ENCODE measurements at regions not wholly inside any gene's neighbourhood (a gene's known extent, or its start where the extent isn't known, plus 50 kb on each side); places are given as distances from the start of the nearest gene placed in this dataset.

DNA sequence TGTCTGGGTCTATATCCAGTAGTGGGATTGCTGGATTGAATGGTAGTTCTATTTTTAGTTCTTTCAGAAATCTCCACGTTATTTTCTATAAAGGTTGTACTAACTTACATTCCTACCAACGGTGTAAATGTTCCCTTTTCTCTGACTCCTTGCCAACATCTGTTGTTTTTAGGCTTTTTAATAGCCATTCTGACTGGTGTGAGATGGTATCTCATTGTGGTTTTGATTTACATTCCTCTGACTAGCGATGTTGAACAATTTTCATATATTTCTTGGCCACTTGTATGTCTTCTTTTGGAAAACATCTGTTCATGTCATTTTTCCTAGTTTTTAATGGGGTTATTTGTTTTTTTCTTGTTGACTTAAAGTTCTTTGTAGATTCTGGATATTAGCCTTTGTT lies 99.3 kb downstream of the BMP2 start:
- TF ChIP-seq, protein P1, sequence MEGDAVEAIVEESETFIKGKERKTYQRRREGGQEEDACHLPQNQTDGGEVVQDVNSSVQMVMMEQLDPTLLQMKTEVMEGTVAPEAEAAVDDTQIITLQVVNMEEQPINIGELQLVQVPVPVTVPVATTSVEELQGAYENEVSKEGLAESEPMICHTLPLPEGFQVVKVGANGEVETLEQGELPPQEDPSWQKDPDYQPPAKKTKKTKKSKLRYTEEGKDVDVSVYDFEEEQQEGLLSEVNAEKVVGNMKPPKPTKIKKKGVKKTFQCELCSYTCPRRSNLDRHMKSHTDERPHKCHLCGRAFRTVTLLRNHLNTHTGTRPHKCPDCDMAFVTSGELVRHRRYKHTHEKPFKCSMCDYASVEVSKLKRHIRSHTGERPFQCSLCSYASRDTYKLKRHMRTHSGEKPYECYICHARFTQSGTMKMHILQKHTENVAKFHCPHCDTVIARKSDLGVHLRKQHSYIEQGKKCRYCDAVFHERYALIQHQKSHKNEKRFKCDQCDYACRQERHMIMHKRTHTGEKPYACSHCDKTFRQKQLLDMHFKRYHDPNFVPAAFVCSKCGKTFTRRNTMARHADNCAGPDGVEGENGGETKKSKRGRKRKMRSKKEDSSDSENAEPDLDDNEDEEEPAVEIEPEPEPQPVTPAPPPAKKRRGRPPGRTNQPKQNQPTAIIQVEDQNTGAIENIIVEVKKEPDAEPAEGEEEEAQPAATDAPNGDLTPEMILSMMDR (IDR thresholded peaks at IDR 0.05), result no peak
- TF ChIP-seq EP300 (IDR thresholded peaks at IDR 0.05), result no peak
- TF ChIP-seq POLR2A (IDR thresholded peaks at IDR 0.05), result no peak

Measured in sigmoid colon (tissue), 4 donors.